ENCODE measurements at regions not wholly inside any gene's neighbourhood (a gene's known extent, or its start where the extent isn't known, plus 50 kb on each side); places are given as distances from the start of the nearest gene placed in this dataset.

DNA sequence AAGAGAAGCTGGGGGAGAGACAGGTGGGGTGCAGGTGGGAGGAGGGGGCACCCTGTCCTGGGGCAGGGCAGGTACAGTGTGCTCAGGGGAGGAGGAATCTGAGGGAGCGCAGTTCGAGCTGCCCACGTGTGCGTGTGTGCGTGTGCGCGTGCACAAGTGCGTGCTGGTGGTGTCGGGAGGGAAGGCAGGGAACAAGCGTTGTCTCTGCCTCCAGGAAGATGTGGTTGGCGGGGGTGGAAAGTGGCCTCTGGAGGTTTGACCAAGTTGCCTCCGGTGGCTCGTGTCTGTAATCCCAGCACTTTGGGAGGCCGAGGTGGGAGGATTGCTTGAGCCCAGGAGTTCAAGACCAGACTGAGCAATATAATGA lies 49.9 kb upstream of the THY1 start:
- Histone ChIP-seq H3K4me3 (no peak overlapping the region), H3K9me3 (no peaks in the 10 kb centered on the region), H3K36me3 (ENCODE audit: low read depth) (no peaks in the 10 kb centered on the region), H3K4me1 (ENCODE audit: low read depth) (no peaks in the 10 kb centered on the region)
- TF ChIP-seq, protein P1, sequence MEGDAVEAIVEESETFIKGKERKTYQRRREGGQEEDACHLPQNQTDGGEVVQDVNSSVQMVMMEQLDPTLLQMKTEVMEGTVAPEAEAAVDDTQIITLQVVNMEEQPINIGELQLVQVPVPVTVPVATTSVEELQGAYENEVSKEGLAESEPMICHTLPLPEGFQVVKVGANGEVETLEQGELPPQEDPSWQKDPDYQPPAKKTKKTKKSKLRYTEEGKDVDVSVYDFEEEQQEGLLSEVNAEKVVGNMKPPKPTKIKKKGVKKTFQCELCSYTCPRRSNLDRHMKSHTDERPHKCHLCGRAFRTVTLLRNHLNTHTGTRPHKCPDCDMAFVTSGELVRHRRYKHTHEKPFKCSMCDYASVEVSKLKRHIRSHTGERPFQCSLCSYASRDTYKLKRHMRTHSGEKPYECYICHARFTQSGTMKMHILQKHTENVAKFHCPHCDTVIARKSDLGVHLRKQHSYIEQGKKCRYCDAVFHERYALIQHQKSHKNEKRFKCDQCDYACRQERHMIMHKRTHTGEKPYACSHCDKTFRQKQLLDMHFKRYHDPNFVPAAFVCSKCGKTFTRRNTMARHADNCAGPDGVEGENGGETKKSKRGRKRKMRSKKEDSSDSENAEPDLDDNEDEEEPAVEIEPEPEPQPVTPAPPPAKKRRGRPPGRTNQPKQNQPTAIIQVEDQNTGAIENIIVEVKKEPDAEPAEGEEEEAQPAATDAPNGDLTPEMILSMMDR (IDR thresholded peaks at IDR 0.05): no peak
- no peak for ATAC-seq
- DNase-seq: no peak
- intact Hi-C loops (cut with DNase I, micrococcal nuclease): no loop called here

Data from mucosa of descending colon (tissue), 3 donors.